Stimulated activated CD8-positive, alpha-beta memory T cell treated with anti-CD3 and anti-CD28 coated beads, Interleukin-7, amount 100 ng/mL, for 48 hours (primary cell): ENCODE measurements at regions not wholly inside any gene's neighbourhood (a gene's known extent, or its start where the extent isn't known, plus 50 kb on each side); places are given as distances from the start of the nearest gene placed in this dataset.

Experiments
- DNase-seq, 2 donors: peaks; one replicate each; pipeline ENCODE4 v3.0.0-alpha.2; 2020; ENCODE audit warnings: low read depth in 1 of 2; ENCODE audit errors: extremely low read depth in 1 of 2

DNA sequence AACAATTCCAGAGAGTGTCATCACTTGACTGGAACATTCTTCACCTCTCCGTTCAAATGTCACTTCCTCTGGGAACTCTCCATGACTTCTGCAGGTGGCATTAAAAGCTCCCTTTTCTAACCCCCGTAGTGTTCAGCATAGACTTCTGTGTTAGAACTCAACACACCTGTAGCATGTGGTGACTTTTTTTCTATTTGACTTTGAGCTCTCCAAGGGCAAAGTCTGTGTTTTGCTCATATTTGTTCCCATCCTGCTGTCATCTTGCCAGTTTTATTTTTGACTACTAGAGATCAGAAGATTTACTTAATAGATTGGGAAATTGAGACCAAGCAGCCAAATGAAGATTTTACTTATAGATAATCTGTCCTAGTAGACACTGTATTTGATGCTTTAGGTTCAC, 367.1 kb downstream of the INSC start:
- no peak for DNase-seq

DNA sequence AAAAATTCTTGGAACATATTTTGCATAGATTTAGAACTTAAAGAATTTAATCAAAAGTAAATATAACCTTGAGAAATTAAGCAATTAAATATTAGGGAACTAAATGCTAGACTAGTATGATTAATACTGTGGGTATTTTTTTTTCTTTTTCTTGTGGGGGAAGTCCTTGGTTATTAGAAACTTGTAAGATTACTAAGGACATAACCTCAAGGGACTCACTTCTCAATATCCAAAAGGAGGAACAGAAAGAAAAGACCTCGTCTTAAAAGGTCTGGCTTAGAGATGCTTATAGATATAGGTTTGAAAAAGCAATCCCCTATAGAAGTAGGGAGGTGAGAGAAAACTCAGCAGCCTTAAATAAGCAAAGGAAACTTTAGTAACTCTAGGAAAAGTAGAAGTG, 368.5 kb downstream of the INSC start:
- no peak for DNase-seq

DNA sequence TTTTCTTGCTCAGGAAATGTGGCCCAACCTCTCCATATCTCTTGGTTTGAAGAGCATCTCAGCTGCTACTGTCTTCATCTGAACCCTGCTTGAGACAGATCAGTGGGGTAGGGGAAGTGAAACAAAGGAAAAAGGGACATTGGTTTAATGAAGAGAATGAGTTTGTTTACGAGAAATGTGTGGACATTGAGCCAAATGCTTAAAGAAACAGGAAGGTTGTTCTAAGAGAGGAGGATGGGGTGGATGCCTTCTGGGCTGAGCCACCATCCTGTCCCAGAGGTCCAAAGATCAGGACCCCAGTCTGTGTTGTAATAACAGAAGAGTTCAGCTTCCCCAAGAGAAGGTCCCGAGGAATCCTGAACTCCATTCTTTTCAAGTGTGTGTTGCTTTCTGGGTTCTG, 369.7 kb downstream of the INSC start:
- DNase-seq, result no peak

DNA sequence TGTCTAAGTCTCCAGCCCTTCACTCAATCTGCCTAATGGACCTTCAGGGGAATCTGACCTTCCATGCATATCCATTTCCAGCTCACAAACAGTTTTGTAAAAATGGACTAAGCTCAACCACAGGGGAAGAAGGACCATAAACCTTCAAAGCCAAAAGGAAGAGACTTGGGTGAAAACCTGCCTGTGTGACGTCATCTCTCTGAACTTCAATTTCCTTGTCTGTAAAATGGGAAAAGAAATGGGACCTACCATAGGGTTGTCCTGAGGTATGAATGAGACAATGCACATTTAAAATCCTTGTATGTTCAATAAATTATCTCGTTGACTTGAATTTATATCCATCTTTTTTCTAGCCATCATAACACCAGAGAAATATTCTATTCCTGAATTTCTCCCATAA, 370.7 kb downstream of the INSC start:
- no peak for DNase-seq

- DNase-seq, result no peak
Observed at GRCh38 chr11:15489281-15489680, 374.6 kb downstream of the INSC start.

DNA sequence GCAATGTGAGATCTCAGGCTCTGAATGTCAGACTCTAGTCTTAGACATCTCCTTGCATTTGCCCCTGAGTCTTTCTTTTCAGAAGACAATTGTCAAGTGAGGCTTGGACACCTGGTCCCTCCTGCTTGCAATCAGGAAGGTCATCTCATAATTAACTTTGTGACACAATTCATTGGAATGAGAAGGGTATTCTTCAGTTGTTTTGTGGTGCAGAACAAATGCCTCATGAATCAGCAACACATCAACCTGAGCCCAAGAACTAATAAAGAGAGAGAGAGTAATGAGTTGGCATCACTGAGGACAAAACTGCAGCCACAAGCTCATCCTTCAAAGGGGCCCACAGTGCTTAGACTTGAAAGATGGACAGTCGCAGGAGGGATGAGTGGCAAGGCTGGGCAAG, 375.8 kb downstream of the INSC start:
- DNase-seq, result no peak

DNA sequence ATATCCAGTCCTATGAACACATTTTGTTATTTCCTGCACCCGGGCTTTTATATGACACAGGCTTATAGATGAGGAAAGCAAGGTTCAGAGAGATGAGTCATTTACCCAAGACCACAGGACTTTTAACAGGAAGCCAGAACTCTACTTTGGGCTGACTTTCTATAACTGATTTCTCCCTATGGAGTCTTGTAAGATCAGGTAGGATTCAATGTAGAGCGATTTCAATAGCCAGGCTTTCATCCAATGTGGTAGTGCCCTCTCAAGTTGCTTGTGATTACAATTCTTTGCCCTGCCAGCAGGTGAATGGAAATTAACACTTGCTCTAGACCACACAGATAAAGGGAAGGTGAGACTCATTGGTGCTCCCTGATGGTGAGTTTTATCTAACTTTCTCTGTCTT, 378.3 kb downstream of the INSC start:
- no peak for DNase-seq

- no peak for DNase-seq
Observed at GRCh38 chr11:15493921-15494620, 379.3 kb downstream of the INSC start.

GRCh38 chr11:15494740-15495139, 380.0 kb downstream of the INSC start:
- DNase-seq, result no peak

DNA sequence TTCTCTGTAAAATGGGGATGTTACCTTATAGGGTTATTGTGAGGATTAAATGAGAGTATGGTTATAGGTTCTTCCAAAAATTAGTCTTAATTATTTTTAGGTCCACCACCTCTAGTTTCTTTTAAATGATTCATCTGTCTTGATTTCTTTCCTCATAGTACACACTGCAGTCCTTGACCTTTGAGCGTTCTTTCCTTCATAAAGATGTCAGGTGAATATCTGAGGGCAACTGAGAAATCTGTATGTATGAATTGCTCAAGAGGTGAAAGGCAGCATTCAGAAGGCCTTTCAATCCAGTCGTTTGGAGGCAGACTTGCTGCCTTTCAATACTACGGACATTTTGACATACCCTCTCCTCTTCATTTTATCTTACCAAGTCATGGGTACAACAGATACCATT, 380.7 kb downstream of the INSC start:
- no peak for DNase-seq

DNA sequence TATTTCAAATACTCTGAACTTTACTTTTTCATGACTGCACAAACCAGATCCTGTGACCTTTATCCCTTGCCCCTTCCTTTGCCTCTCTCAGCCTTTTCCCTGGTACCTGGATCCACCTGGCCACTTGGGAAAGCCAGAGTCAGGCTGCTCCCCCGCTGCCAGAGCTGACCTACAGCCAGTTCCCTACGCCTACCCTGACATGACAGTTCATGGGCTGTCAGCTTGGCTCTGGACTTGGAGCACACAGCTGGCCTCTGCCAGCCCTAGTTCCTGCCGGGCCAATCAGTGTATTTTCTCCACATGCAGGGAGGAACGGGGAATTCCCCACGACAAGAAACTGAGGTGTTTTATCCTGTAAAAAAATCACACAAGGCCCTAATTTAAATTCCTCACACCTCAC, 382.6 kb downstream of the INSC start:
- no peak for DNase-seq

- DNase-seq, result no peak
Observed at GRCh38 chr11:15499674-15500073, 385.0 kb downstream of the INSC start.

GRCh38 chr11:15500643-15501042, 385.9 kb downstream of the INSC start:
- DNase-seq, result no peak

GRCh38 chr11:15501566-15501965, 386.8 kb downstream of the INSC start:
- DNase-seq, result no peak

- no peak for DNase-seq
Observed at GRCh38 chr11:15505155-15505554, 390.4 kb downstream of the INSC start.

GRCh38 chr11:15507592-15507991, 392.9 kb downstream of the INSC start:
- no peak for DNase-seq

- DNase-seq, result no peak
Observed at GRCh38 chr11:15509082-15509481, 394.4 kb downstream of the INSC start.

DNA sequence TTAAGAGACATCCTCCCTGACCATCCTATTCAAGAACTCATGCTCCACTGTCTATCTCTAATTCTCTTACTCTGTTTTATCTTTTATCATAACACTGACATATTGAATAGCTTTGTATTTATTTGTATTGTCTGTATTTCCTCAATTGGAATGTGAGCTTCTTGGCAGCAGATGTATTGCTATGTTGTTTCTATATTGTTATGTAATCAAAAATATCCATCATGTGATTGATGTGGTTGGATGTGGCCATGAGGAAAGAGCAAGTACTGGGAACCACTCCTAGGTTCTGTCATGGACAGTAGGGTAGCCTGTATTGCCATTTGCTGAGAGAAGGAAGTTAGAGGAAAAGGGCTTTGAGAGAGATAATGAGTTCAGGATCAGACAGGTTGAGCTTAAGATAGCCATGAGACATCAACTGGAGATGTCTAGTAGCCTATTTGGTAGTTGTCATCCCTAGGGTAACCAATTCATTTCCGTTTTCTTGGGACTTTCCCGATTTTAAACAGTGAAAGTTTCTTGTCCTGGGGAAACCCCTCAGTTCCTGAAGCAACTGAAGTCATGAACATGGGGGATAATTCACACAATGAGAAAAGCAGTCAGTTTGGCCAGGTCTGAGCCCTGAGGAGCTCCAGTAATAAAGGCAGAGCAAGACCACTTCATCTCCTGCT, 404.5 kb downstream of the INSC start:
- no peak for DNase-seq

DNA sequence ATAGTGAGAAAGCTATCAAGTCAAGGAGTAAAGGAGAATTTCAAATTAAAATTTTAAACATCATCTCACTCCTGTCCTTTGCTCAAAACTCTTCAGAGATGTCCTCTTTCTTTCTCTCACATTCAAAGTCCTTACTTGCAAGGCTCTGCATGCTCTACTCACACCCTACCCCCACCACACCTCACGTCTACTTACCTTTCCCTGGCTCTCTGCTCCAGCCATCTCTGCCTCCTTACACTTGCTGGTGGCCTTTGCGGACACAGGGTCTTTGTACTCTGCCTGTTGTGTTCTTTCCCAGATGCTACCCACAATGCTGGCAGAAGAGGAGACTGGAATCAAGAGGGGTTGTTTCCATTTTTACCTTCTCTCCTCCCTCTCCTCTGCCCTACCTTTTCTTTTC, 405.2 kb downstream of the INSC start:
- no peak for DNase-seq

GRCh38 chr11:15523543-15523942, 408.8 kb downstream of the INSC start:
- no peak for DNase-seq

- DNase-seq, result no peak
Observed at GRCh38 chr11:15525582-15525981, 410.9 kb downstream of the INSC start.

- no peak for DNase-seq
Observed at GRCh38 chr11:15526032-15526431, 411.3 kb downstream of the INSC start.
